Fibroblast of villous mesenchyme (primary cell): ENCODE measurements at regions not wholly inside any gene's neighbourhood (a gene's known extent, or its start where the extent isn't known, plus 50 kb on each side); places are given as distances from the start of the nearest gene placed in this dataset.
"Not testable (repeated sequence)": the region's sequence is repeated elsewhere in the genome, so short reads cannot be mapped to it uniquely, and the experiment has no call there.

Experiments used
- DNase-seq: peaks from one replicate; pipeline ENCODE4 v3.0.0-alpha.2; 2010; ENCODE audit warnings: low read depth
- H3K4me3 ChIP-seq: 2 replicates; pipeline ENCODE4 v1.5.1; 2011; ENCODE audit warnings: low read depth, mild to moderate bottlenecking, low read length
- CTCF ChIP-seq: IDR thresholded peaks from 2 replicates; pipeline ENCODE4 v1.5.1; 2012; ENCODE audit warnings: low read depth, mild to moderate bottlenecking, low read length; ENCODE audit not compliant: insufficient read depth

- no peak for TF ChIP-seq CTCF
- DNase-seq, result no peak
- H3K4me3 ChIP-seq, result no peak overlapping the region
Measured at GRCh38 chr6:131460614-131461000, 112.4 kb upstream of the ARG1 start.

- H3K4me3 ChIP-seq, result no peak overlapping the region
- no peak for DNase-seq
- no peak for TF ChIP-seq CTCF
Measured at GRCh38 chr6:131469130-131469529, 103.9 kb upstream of the ARG1 start.

GRCh38 chr6:131470534-131470933, 102.5 kb upstream of the ARG1 start:
- no peak overlapping the region for H3K4me3 ChIP-seq
- no peak for DNase-seq

GRCh38 chr6:131471331-131471730, 101.7 kb upstream of the ARG1 start:
- H3K4me3 ChIP-seq, result no peak overlapping the region
- no peak for TF ChIP-seq CTCF
- no peak for DNase-seq

More at GRCh38 chr6:131470534-131470933, 102.5 kb upstream of the ARG1 start:
- TF ChIP-seq CTCF, result no peak

- not testable (repeated sequence) for H3K4me3 ChIP-seq, DNase-seq
Measured at GRCh38 chr6:131473303-131473702, 99.7 kb upstream of the ARG1 start.

- no peak for DNase-seq
- no peak overlapping the region for H3K4me3 ChIP-seq
- no peak for TF ChIP-seq CTCF
Measured at GRCh38 chr6:131476362-131476761, 96.7 kb upstream of the ARG1 start.

GRCh38 chr6:131478740-131479211, 94.2 kb upstream of the ARG1 start:
- DNase-seq, result peak; percentile 44
- not testable (repeated sequence) for H3K4me3 ChIP-seq

GRCh38 chr6:131486608-131487007, 86.4 kb upstream of the ARG1 start:
- no peak overlapping the region for H3K4me3 ChIP-seq
- DNase-seq, result no peak
- no peak for TF ChIP-seq CTCF
